GM12874 (cell line): ENCODE measurements at regions not wholly inside any gene's neighbourhood (a gene's known extent, or its start where the extent isn't known, plus 50 kb on each side); places are given as distances from the start of the nearest gene placed in this dataset.

Experiments used
- TF ChIP-seq, protein P1 (sequence below): IDR thresholded peaks from 2 replicates; pipeline ENCODE4 v1.5.1; 2011; ENCODE audit warnings: low read depth, mild to moderate bottlenecking, control low read depth, low read length, moderate library complexity; ENCODE audit not compliant: insufficient read depth

DNA sequence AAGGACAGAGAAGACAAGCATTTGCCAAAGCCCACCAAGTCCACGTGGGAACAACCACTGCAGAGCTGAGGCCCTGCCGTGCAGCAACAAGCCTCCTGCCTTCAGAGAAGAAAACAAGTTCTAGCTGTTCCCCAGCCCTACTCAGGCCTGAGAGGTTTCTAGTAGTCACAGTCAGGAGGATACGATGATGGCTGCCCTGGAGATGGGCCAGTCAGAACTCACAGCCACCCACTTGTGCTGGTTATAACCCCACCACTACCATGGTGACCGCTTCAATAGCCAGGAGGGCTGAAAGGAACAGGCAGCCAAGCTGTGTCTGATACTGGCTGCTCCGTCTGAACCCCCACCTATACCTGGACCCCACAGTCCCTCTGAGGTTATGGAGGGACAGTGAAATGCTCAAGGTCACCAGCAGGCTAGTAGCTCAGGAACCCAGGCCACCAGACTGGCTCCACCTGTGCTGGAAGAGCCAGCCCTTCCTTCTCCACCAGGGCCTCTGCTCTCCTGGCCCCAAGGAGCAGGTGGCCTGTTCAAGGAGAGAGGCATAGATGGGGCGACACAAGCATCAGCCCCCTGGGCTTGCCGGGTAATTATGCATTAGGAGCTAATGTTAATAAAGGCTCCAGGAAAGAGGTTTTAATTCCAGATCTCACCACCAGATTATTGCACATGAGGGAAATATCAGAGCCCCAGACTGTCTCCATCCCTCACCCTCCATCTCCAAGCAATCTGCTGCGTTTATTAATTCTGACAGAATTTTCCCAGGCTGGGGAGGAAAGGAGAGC is 125.8 kb upstream of the PCBD1 start:
- TF ChIP-seq, protein P1, sequence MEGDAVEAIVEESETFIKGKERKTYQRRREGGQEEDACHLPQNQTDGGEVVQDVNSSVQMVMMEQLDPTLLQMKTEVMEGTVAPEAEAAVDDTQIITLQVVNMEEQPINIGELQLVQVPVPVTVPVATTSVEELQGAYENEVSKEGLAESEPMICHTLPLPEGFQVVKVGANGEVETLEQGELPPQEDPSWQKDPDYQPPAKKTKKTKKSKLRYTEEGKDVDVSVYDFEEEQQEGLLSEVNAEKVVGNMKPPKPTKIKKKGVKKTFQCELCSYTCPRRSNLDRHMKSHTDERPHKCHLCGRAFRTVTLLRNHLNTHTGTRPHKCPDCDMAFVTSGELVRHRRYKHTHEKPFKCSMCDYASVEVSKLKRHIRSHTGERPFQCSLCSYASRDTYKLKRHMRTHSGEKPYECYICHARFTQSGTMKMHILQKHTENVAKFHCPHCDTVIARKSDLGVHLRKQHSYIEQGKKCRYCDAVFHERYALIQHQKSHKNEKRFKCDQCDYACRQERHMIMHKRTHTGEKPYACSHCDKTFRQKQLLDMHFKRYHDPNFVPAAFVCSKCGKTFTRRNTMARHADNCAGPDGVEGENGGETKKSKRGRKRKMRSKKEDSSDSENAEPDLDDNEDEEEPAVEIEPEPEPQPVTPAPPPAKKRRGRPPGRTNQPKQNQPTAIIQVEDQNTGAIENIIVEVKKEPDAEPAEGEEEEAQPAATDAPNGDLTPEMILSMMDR: no peak

DNA sequence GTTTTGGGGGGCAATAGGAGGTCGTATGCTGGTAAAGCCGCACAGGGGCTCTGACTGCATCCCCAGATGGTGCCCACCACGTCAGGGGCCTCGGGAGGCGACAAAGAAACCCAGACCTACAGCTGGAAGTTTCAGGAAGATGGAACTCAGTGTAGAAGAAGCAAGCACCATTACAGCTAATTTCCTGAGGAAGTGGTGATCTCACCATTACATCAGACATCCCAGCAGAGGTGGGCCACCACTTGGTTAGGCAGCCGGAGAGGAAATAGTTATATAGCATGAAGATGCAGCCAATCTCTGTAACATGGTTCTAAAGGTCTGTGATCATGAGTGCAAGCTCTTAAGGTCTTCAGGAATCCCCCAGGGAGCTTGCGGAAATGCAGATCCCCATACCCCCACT is 127.3 kb upstream of the PCBD1 start:
- TF ChIP-seq, protein P1: no peak

DNA sequence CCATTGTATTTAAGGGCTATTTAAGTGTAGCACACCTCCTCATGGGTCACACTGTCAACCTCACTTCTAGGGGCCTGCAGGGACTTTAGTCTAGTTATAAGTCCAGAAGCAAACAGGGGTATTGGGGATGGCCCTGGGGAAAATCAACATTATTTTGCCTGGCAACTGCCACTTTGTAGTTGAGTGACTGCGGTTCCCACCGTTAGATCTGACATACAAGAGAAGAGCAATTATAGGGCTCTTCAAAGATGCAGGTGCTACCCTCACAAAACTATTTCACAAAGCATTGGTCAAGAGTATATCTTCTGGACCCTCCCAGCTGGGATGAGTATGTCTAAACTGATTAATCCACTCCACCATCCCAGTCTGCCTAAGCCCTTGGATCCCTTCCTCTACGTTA is 133.0 kb upstream of the PCBD1 start:
- TF ChIP-seq, protein P1: no peak

DNA sequence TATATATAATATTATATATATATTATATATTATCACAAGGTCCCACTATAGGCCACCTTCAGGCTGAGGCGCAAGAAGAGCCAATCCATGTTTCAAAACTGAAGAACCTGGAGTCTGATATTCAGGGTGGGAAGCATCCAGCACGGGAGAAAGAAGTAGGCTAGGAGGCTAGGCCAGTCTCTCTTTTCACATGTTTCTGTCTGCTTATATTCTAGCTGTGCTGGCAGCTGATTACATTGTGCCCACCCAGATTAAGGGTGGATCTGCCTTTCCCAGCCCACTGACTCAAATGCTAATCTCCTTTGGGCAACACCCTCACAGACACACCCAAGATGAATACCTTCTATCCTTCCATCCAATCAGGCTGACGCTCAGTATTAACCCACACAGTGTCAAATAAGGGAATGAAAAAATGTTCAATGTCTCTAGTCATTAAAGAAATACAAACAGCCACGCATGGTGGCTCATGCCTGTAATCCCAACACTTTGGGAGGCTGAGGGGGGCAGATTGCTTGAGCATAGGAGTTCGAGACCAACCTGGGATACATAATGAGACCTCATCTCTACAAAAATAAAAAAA is 135.4 kb upstream of the PCBD1 start:
- TF ChIP-seq, protein P1: no peak

DNA sequence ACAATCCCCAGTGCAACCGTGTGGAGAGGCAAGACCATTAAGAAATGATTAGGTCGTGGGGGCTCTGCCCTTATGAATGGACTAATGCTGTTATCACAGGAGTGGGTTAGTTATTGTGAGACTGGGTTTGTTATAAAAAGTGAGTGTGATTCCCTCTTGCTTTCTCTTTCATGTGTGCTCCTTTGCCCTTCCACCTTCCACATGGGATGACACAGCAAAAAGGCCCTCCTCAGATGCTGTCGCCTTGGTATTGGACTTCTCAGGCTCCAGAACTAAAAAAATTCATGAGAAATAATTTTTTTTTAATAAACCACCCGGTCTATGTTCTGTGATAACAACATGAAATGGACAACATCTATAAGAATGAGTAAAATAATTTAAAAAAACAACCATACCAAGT is 136.1 kb upstream of the PCBD1 start:
- TF ChIP-seq, protein P1: no peak

DNA sequence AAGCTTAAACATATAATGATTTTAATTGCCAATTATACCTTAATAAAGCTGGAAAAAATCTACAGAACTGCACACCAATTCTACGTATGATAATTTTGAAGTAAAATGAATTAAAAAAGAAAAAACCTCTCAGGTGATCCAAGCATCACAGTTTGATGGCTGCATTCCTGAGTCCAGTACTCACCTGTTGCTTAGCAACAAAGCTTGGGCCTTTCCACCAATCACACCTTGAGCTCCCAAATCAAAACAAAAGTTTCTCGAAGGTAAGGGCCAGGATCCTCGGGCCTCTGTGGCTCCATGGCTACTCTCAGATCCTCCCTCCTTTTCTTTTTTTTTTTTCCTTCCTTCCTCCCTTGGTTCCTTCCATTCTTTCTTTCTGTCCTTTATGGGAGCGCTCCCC is 137.2 kb upstream of the PCBD1 start:
- TF ChIP-seq, protein P1: no peak

DNA sequence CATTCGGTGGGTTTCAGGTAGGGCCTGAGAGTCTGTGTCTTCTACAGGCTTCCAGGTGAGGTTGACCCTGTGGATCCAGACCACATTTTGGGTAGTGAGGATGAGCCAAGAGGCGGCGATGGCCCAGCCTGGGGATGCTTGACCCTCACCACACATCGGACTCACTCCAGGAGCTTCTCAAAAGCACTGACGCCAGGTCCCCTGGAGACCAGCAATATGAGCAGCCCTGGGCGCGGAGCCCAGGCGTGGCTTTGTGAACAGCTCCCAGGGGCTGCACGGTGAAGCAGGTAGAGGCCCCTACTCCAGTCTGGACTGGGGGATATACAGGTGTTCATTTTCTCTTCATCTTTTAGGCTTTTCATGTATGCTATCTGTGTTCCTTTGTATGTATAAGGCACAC is 139.7 kb upstream of the PCBD1 start:
- TF ChIP-seq, protein P1: no peak
